Liver (tissue), 3 donors: ENCODE measurements at regions not wholly inside any gene's neighbourhood (a gene's known extent, or its start where the extent isn't known, plus 50 kb on each side); places are given as distances from the start of the nearest gene placed in this dataset.

Experiments
- ATF3 ChIP-seq: IDR thresholded peaks from 2 replicates; pipeline ENCODE4 v1.6.1; 2016; ENCODE audit warnings: antibody characterized with exemption
- CTCF ChIP-seq: fragments of 150-350 bp; IDR thresholded peaks from 2 replicates; pipeline ENCODE4 v1.5.1; 2017; ENCODE audit warnings: improper control_type of control experiment, low read depth, low read length; ENCODE audit not compliant: missing input control
- EGR1 ChIP-seq, 2 donors: IDR thresholded peaks; 2 replicates each; pipeline ENCODE4 v1.6.1; 2016 to 2018; ENCODE audit warnings: antibody characterized with exemption in 2 of 2, low read depth in 2 of 2
- MAX ChIP-seq: IDR thresholded peaks from 2 replicates; pipeline ENCODE4 v1.6.1; 2016; ENCODE audit warnings: antibody characterized with exemption
- RAD21 ChIP-seq, 2 donors: IDR thresholded peaks; 2 replicates each; pipeline ENCODE4 v1.6.1; 2016; ENCODE audit warnings: antibody characterized with exemption in 2 of 2, mild to moderate bottlenecking in 2 of 2
- RXRA ChIP-seq, 2 donors: IDR thresholded peaks; 2 replicates each; pipeline ENCODE4 v1.6.1; 2017 to 2018; ENCODE audit warnings: antibody characterized with exemption in 2 of 2, mild to moderate bottlenecking in 1 of 2
- TAF1 ChIP-seq: conservative IDR thresholded peaks from 2 replicates; pipeline ENCODE4 v1.6.1; 2016; ENCODE audit warnings: antibody characterized with exemption, mild to moderate bottlenecking
- ZBTB33 ChIP-seq: IDR thresholded peaks from 2 replicates; pipeline ENCODE4 v1.6.1; 2016; ENCODE audit warnings: antibody characterized with exemption
- donor health status: healthy.
- donor health status: healthy.

- TF ChIP-seq CTCF (no peak), RAD21 (IDR thresholded peaks at IDR 0.05) (no peak), ZBTB33 (no peak), MAX (no peak), RXRA (IDR thresholded peaks at IDR 0.05) (no peak), EGR1 (IDR thresholded peaks at IDR 0.05; ENCODE audit: low read depth in 2 of 2) (no peak), ATF3 (no peak), TAF1 (no peak)
Observed at GRCh38 chr2:173739006-173739405, 226.2 kb downstream of the SP3 start.
